Trophoblast cell (in vitro differentiated cells and primary cell): ENCODE measurements at regions not wholly inside any gene's neighbourhood (a gene's known extent, or its start where the extent isn't known, plus 50 kb on each side); places are given as distances from the start of the nearest gene placed in this dataset.
A peak's percentile ranks its signal among the peaks of the same experiment; 100 is the strongest.

Source experiments
- DNase-seq, 2 donors: peaks; one replicate each; pipeline ENCODE4 v3.0.0-alpha.2; 2016
- H2AFZ ChIP-seq: 2 replicates; pipeline ENCODE4 v1.6.1; 2013; ENCODE audit warnings: low read length, moderate library complexity, mild to moderate bottlenecking; ENCODE audit not compliant: insufficient read depth, poor library complexity
- H2AK5ac ChIP-seq: 2 replicates; pipeline ENCODE4 v1.6.1; 2013; ENCODE audit warnings: mild to moderate bottlenecking, low read length
- H2BK120ac ChIP-seq: 2 replicates; pipeline ENCODE4 v1.6.1; 2013; ENCODE audit warnings: low read length, mild to moderate bottlenecking, moderate library complexity; ENCODE audit not compliant: insufficient read depth, poor library complexity
- H2BK12ac ChIP-seq: 2 replicates; pipeline ENCODE4 v1.6.1; 2013; ENCODE audit warnings: mild to moderate bottlenecking, low read length, moderate library complexity
- H2BK5ac ChIP-seq: 2 replicates; pipeline ENCODE4 v1.6.1; 2013; ENCODE audit warnings: low read length, low read depth, moderate library complexity, mild to moderate bottlenecking; ENCODE audit not compliant: poor library complexity
- H3K14ac ChIP-seq: 2 replicates; pipeline ENCODE4 v1.6.1; 2013; ENCODE audit warnings: mild to moderate bottlenecking, low read length
- H3K18ac ChIP-seq: 2 replicates; pipeline ENCODE4 v1.6.1; 2013; ENCODE audit warnings: mild to moderate bottlenecking, low read length
- H3K23ac ChIP-seq: 2 replicates; pipeline ENCODE4 v1.6.1; 2013; ENCODE audit warnings: low read length
- H3K27ac ChIP-seq: 2 replicates; pipeline ENCODE4 v1.5.1; 2013; ENCODE audit warnings: low read depth, mild to moderate bottlenecking, inconsistent platforms, low read length, moderate library complexity
- H3K27me3 ChIP-seq: 2 replicates; pipeline ENCODE4 v1.6.1; 2013; ENCODE audit warnings: inconsistent platforms, mild to moderate bottlenecking, low read length, moderate library complexity; ENCODE audit not compliant: insufficient read depth
- H3K36me3 ChIP-seq, 2 experiments: 1 replicate in 1 of 2; 2 replicates in 1 of 2; pipeline ENCODE4 v1.6.1; 2013; ENCODE audit warnings: low read length in 2 of 2, mild to moderate bottlenecking in 2 of 2, moderate library complexity in 1 of 2; ENCODE audit not compliant: insufficient read depth in 2 of 2, control insufficient read depth in 1 of 2
- H3K4ac ChIP-seq: 2 replicates; pipeline ENCODE4 v1.6.1; 2013; ENCODE audit warnings: low read depth, mild to moderate bottlenecking, low read length, moderate library complexity
- H3K4me1 ChIP-seq, 2 experiments: 1 replicate in 1 of 2; 2 replicates in 1 of 2; pipeline ENCODE4 v1.6.1; 2013; ENCODE audit warnings: low read length in 2 of 2, mild to moderate bottlenecking in 2 of 2, moderate library complexity in 1 of 2; ENCODE audit not compliant: insufficient read depth in 2 of 2, control insufficient read depth in 1 of 2
- H3K4me2 ChIP-seq: 2 replicates; pipeline ENCODE4 v1.6.1; 2013; ENCODE audit warnings: inconsistent platforms, mild to moderate bottlenecking, low read length, moderate library complexity
- H3K4me3 ChIP-seq: 2 replicates; pipeline ENCODE4 v1.5.1; 2013; ENCODE audit warnings: mild to moderate bottlenecking, low read depth, low read length, inconsistent platforms
- H3K79me1 ChIP-seq: one replicate; pipeline ENCODE4 v1.6.1; 2013; ENCODE audit warnings: low read length
- H3K79me2 ChIP-seq: 2 replicates; pipeline ENCODE4 v1.6.1; 2013; ENCODE audit warnings: low read length, mild to moderate bottlenecking; ENCODE audit not compliant: control insufficient read depth, insufficient read depth, poor library complexity
- H3K9ac ChIP-seq: 2 replicates; pipeline ENCODE4 v1.6.1; 2013; ENCODE audit warnings: mild to moderate bottlenecking, low read length
- H3K9me3 ChIP-seq: 2 replicates; pipeline ENCODE4 v1.6.1; 2013; ENCODE audit warnings: low read depth, mild to moderate bottlenecking, control low read depth, inconsistent platforms, low read length; ENCODE audit not compliant: insufficient read depth
- H4K12ac ChIP-seq: 2 replicates; pipeline ENCODE4 v1.6.1; 2013; ENCODE audit warnings: low read depth, mild to moderate bottlenecking, low read length, moderate library complexity
- H4K8ac ChIP-seq: 2 replicates; pipeline ENCODE4 v1.6.1; 2013; ENCODE audit warnings: low read depth, mild to moderate bottlenecking, low read length, moderate library complexity
- H4K91ac ChIP-seq: one replicate; pipeline ENCODE4 v1.6.1; 2013; ENCODE audit warnings: low read depth, mild to moderate bottlenecking, low read length, moderate library complexity
- WGBS: extraction: QIAGEN DNeasy Blood & Tissue Kit; methylation state at CpG from one replicate; pipeline ENCODE4 v1.1.7; 2013; ENCODE audit warnings: missing lambda C conversion rate; ENCODE audit not compliant: insufficient read length, insufficient coverage; ENCODE audit errors: extremely low coverage; 5-methylcytosine and 5-hydroxymethylcytosine counted together

DNA sequence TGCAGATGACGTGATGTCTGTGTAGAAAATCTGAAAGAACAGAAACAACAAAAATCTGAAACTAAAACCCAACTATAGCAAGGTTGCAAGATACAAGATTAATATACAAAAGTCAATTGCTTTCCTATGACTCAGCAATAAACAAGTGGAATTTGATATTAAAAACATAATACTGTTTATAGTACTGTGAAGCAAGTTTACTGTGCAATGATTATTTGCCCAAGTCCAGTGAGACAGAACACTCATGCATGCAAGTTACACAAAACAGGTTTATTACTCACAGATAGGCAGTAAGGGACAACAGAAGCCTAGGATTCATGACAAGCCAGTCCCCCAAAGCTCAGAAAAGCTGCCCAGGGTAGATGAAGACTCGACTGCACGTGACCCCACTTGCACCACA, 62.4 kb upstream of the RAB4A start:
- peaks cover 5% of the 10 kb centered on the region for H3K79me2 ChIP-seq
- H2AFZ ChIP-seq, result no peak overlapping the region
- H3K4me2 ChIP-seq, result no peak overlapping the region
- H2BK120ac ChIP-seq, result peak overlapping the region; percentile 28
- no peak overlapping the region for H3K4me3 ChIP-seq
- H2BK12ac ChIP-seq, result peak overlapping the region; percentile 39
- H4K91ac ChIP-seq, result peak overlapping the region; percentile 69
- peak overlapping the region; percentile 1 for H3K27ac ChIP-seq
- H3K36me3 ChIP-seq, result no peaks in the 10 kb centered on the region
- H3K79me1 ChIP-seq, result peaks cover 36% of the 10 kb centered on the region
- no peaks in the 10 kb centered on the region for H3K27me3 ChIP-seq
- no peaks in the 10 kb centered on the region for H3K9me3 ChIP-seq
- H2BK5ac ChIP-seq, result peak overlapping the region; percentile 28
- H3K18ac ChIP-seq, result peak overlapping the region; percentile 10
- no CpG with 5 or more reads among the region's 3 CpGs for WGBS
- peak overlapping the region; percentile 7 for H3K14ac ChIP-seq
- peaks cover 31 to 43% of the 10 kb centered on the region in 2 experiments for H3K4me1 ChIP-seq
- H3K4ac ChIP-seq, result no peak overlapping the region
- H4K8ac ChIP-seq, result no peak overlapping the region
- no peak overlapping the region for H3K9ac ChIP-seq
- peak in 1 of 2 donors; percentile 39 for DNase-seq
- H3K23ac ChIP-seq, result no peak overlapping the region
- no peak overlapping the region for H4K12ac ChIP-seq
- H2AK5ac ChIP-seq, result no peak overlapping the region

DNA sequence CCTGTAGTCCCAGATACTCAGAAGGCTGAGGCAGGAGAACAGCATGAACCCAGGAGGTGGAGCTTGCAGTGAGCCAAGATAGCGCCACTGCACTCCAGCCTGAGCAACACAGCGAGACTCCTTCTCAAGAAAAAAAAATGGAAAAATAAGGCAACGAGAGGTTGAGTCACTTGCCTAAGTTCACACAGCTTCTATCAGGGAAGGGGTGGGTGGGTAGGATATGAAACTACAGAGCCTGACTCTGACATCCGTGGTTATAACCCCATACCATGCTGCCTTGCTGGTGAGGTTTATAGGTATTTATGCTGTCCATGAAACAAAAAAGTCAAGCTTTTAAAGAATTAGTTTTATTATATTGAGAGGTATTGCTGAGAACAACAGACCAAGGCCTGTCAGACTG, 61.5 kb upstream of the RAB4A start:
- Histone ChIP-seq H3K79me2 (peaks cover 1% of the 10 kb centered on the region), H3K4me3 (no peak overlapping the region), H3K9me3 (no peaks in the 10 kb centered on the region), H2BK12ac (peak overlapping the region; percentile 74), H3K4me1 (peaks cover 25 to 37% of the 10 kb centered on the region in 2 experiments), H3K27me3 (no peaks in the 10 kb centered on the region), H3K27ac (peak overlapping the region; percentile 82), H3K4me2 (no peak overlapping the region), H3K14ac (peak overlapping the region; percentile 19), H4K8ac (peak overlapping the region; percentile 61), H3K36me3 (no peaks in the 10 kb centered on the region), H2AFZ (no peak overlapping the region), H2BK120ac (peak overlapping the region; percentile 72), H3K4ac (no peak overlapping the region), H3K18ac (peak overlapping the region; percentile 58), H4K12ac (no peak overlapping the region), H2AK5ac (no peak overlapping the region), H3K9ac (no peak overlapping the region), H3K23ac (no peak overlapping the region), H2BK5ac (peak overlapping the region; percentile 46), H4K91ac (peak overlapping the region; percentile 69), H3K79me1 (peaks cover 30% of the 10 kb centered on the region)
- WGBS, result no CpG with 5 or more reads among the region's 4 CpGs
- peak; percentile 45 to 62 for DNase-seq

DNA sequence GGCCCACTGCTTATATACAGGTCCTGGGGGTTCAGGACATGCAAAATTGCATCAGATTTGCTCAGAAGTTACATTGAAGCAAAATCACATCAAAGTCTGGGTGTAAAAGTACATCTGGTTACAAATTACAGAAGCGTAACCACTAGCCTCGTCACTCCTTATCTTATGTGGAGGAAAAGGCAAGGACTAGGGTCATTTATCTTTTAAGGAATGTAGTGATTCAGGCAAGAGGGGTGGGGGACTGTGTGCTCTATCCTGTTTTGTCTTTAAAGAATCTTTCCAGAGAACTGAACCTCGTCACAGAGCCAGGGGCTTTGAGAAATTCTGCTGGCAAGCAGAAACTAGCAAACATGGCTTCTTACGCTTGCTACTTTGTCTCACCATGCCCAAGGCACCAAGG, 61.1 kb upstream of the RAB4A start:
- H3K18ac ChIP-seq, result peak overlapping the region; percentile 81
- no peaks in the 10 kb centered on the region for H3K9me3 ChIP-seq
- no peaks in the 10 kb centered on the region for H3K27me3 ChIP-seq
- H4K91ac ChIP-seq, result peak overlapping the region; percentile 69
- no peaks in the 10 kb centered on the region for H3K36me3 ChIP-seq
- H3K4me3 ChIP-seq, result no peak overlapping the region
- no peak overlapping the region for H3K4me2 ChIP-seq
- H2BK120ac ChIP-seq, result peak overlapping the region; percentile 72
- WGBS, result no CpG with 5 or more reads among the region's 4 CpGs
- no peak overlapping the region for H3K23ac ChIP-seq
- H2AK5ac ChIP-seq, result peak overlapping the region; percentile 13
- peak; percentile 84 to 85 for DNase-seq
- peaks cover 26% of the 10 kb centered on the region for H3K79me1 ChIP-seq
- H4K12ac ChIP-seq, result no peak overlapping the region
- no peaks in the 10 kb centered on the region for H3K79me2 ChIP-seq
- H3K4ac ChIP-seq, result no peak overlapping the region
- H2BK12ac ChIP-seq, result peak overlapping the region; percentile 19
- H2BK5ac ChIP-seq, result peak overlapping the region; percentile 46
- no peak overlapping the region for H2AFZ ChIP-seq
- peaks cover 22 to 34% of the 10 kb centered on the region in 2 experiments for H3K4me1 ChIP-seq
- H4K8ac ChIP-seq, result peak overlapping the region; percentile 75
- no peak overlapping the region for H3K9ac ChIP-seq
- H3K27ac ChIP-seq, result peak overlapping the region; percentile 82
- peak overlapping the region; percentile 3 for H3K14ac ChIP-seq

DNA sequence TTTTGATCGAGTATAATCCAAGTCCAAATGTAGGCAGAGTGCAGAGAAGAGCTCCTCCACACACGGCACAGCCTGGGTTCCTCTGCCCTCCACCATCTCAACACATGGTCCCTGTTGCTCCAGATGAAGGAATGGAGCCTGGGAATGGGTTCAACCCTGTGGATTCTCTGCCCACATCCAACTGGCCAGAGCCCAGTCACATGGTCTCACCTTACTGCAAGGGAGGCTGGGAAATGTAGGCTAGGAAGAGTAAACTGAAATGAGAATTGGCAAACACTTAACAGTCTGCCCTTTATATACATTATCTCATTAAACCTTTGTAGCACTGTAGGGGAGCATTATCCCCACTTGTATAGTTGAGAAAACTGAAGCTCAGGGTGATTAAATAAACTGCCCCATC, 60.1 kb upstream of the RAB4A start:
- H3K14ac ChIP-seq, result no peak overlapping the region
- H3K9me3 ChIP-seq, result no peaks in the 10 kb centered on the region
- H2AK5ac ChIP-seq, result no peak overlapping the region
- H3K4ac ChIP-seq, result no peak overlapping the region
- H3K4me3 ChIP-seq, result peak overlapping the region; percentile 20
- no peak overlapping the region for H3K4me2 ChIP-seq
- no peak overlapping the region for H2BK5ac ChIP-seq
- no peak overlapping the region for H3K23ac ChIP-seq
- DNase-seq, result no peak
- no peaks in the 10 kb centered on the region for H3K36me3 ChIP-seq
- H2BK12ac ChIP-seq, result peak overlapping the region; percentile 19
- no peak overlapping the region for H4K8ac ChIP-seq
- H4K12ac ChIP-seq, result no peak overlapping the region
- no peaks in the 10 kb centered on the region for H3K79me2 ChIP-seq
- no peak overlapping the region for H2AFZ ChIP-seq
- peaks cover 13 to 24% of the 10 kb centered on the region in 2 experiments for H3K4me1 ChIP-seq
- no CpG with 5 or more reads among the region's 2 CpGs for WGBS
- H3K27me3 ChIP-seq, result no peaks in the 10 kb centered on the region
- peak overlapping the region; percentile 9 for H2BK120ac ChIP-seq
- H3K9ac ChIP-seq, result no peak overlapping the region
- no peak overlapping the region for H3K27ac ChIP-seq
- H3K79me1 ChIP-seq, result peaks cover 19% of the 10 kb centered on the region
- H3K18ac ChIP-seq, result no peak overlapping the region
- H4K91ac ChIP-seq, result no peak overlapping the region
